ENCODE measurements at regions not wholly inside any gene's neighbourhood (a gene's known extent, or its start where the extent isn't known, plus 50 kb on each side); places are given as distances from the start of the nearest gene placed in this dataset.

- Histone ChIP-seq H3K4me1 (ENCODE audit: control insufficient read depth in 1 of 2, insufficient read depth in 1 of 2, low read depth in 1 of 2, low read length in 1 of 2) (no peaks in the 10 kb centered on the region), H3K27me3 (no peaks in the 10 kb centered on the region), H3K9me3 (no peaks in the 10 kb centered on the region), H3K36me3 (no peaks in the 10 kb centered on the region), H3K4me3 (ENCODE audit: low read depth in 1 of 2, low read length in 1 of 2) (no peak overlapping the region), H3K27ac (no peak overlapping the region)
- no peak for TF ChIP-seq CTCF (IDR thresholded peaks at IDR 0.05)
These were observed 214.4 kb upstream of the KCNG1 start for GRCh38 chr20:51237278-51237677.

GRCh38 chr20:51236421-51236820 is 213.5 kb upstream of the KCNG1 start:
- Histone ChIP-seq H3K27ac (no peak overlapping the region), H3K9me3 (no peaks in the 10 kb centered on the region), H3K4me3 (ENCODE audit: low read depth in 1 of 2, low read length in 1 of 2) (no peak overlapping the region), H3K27me3 (no peaks in the 10 kb centered on the region), H3K36me3 (no peaks in the 10 kb centered on the region), H3K4me1 (ENCODE audit: control insufficient read depth in 1 of 2, insufficient read depth in 1 of 2, low read depth in 1 of 2, low read length in 1 of 2) (no peaks in the 10 kb centered on the region)
- TF ChIP-seq CTCF (IDR thresholded peaks at IDR 0.05), result no peak

- H3K27me3 ChIP-seq, result no peaks in the 10 kb centered on the region
- H3K36me3 ChIP-seq, result no peaks in the 10 kb centered on the region
- no peaks in the 10 kb centered on the region for H3K9me3 ChIP-seq
- H3K27ac ChIP-seq, result no peak overlapping the region
- no peaks in the 10 kb centered on the region for H3K4me1 ChIP-seq (ENCODE audit: control insufficient read depth in 1 of 2, insufficient read depth in 1 of 2, low read depth in 1 of 2, low read length in 1 of 2)
- no peak for TF ChIP-seq CTCF (IDR thresholded peaks at IDR 0.05)
- no peak overlapping the region for H3K4me3 ChIP-seq (ENCODE audit: low read depth in 1 of 2, low read length in 1 of 2)
These were observed 210.4 kb upstream of the KCNG1 start for GRCh38 chr20:51233345-51233744.

GRCh38 chr20:51230727-51231126 is 207.8 kb upstream of the KCNG1 start:
- H3K36me3 ChIP-seq, result no peaks in the 10 kb centered on the region
- H3K4me1 ChIP-seq (ENCODE audit: control insufficient read depth in 1 of 2, insufficient read depth in 1 of 2, low read depth in 1 of 2, low read length in 1 of 2), result no peaks in the 10 kb centered on the region
- H3K4me3 ChIP-seq (ENCODE audit: low read depth in 1 of 2, low read length in 1 of 2), result no peak overlapping the region
- H3K27ac ChIP-seq, result no peak overlapping the region
- no peaks in the 10 kb centered on the region for H3K9me3 ChIP-seq
- TF ChIP-seq CTCF (IDR thresholded peaks at IDR 0.05), result no peak
- H3K27me3 ChIP-seq, result peaks cover 2% of the 10 kb centered on the region

- Histone ChIP-seq H3K4me1 (ENCODE audit: control insufficient read depth in 1 of 2, insufficient read depth in 1 of 2, low read depth in 1 of 2, low read length in 1 of 2) (no peaks in the 10 kb centered on the region), H3K9me3 (no peaks in the 10 kb centered on the region), H3K27ac (no peak overlapping the region), H3K36me3 (no peaks in the 10 kb centered on the region), H3K4me3 (ENCODE audit: low read depth in 1 of 2, low read length in 1 of 2) (no peak overlapping the region), H3K27me3 (peaks cover 8% of the 10 kb centered on the region)
- TF ChIP-seq CTCF (IDR thresholded peaks at IDR 0.05), result no peak
These were observed 205.9 kb upstream of the KCNG1 start for GRCh38 chr20:51228763-51229162.

- peaks cover 18% of the 10 kb centered on the region for H3K27me3 ChIP-seq
- no peaks in the 10 kb centered on the region for H3K36me3 ChIP-seq
- no peak overlapping the region for H3K4me3 ChIP-seq (ENCODE audit: low read depth in 1 of 2, low read length in 1 of 2)
- no peaks in the 10 kb centered on the region for H3K4me1 ChIP-seq (ENCODE audit: control insufficient read depth in 1 of 2, insufficient read depth in 1 of 2, low read depth in 1 of 2, low read length in 1 of 2)
- no peak for TF ChIP-seq CTCF (IDR thresholded peaks at IDR 0.05)
- no peaks in the 10 kb centered on the region for H3K9me3 ChIP-seq
- no peak overlapping the region for H3K27ac ChIP-seq
These were observed 204.8 kb upstream of the KCNG1 start for GRCh38 chr20:51227744-51228143.

All from neutrophil (primary cell).